Endothelial cell of umbilical vein (primary cell): ENCODE measurements at regions not wholly inside any gene's neighbourhood (a gene's known extent, or its start where the extent isn't known, plus 50 kb on each side); places are given as distances from the start of the nearest gene placed in this dataset.

Experiments used
- BruUV-seq: library from RNA; stranded (reverse); fragments of 400-500 nt; replicated peaks from 2 replicates; lab custom pipeline; 2021; lab: Mats Ljungman, UMichigan
- CTCF ChIA-PET: fragments of 300-600, 350-600 bp; sonication (Branson Sonifier 250); formaldehyde crosslinking; loops from one replicate; lab custom pipeline; 2021; ENCODE audit warnings: antibody characterized with exemption, inconsistent platforms; lab: Charles Lee
- POLR2A ChIA-PET: fragments of 300-600, 350-600 bp; sonication (Branson Sonifier 250); formaldehyde crosslinking; loops from one replicate; lab custom pipeline; 2021; ENCODE audit warnings: antibody characterized with exemption, inconsistent platforms; lab: Charles Lee
- DNase-seq: peaks from one replicate; pipeline ENCODE4 v3.0.0-alpha.2; 2011; ENCODE audit warnings: low read depth, low spot score
- FAIRE-seq: peaks from 2 replicates; lab custom pipeline; 2011; peaks lifted over from hg19 to GRCh38; lab: Jason Lieb, UNC
- H2AFZ ChIP-seq: 2 replicates; pipeline ENCODE4 v1.6.0; 2012; ENCODE audit warnings: low read depth, low read length, control low read depth, inconsistent platforms
- H3K27ac ChIP-seq: 2 replicates; pipeline ENCODE4 v1.5.1; 2011; ENCODE audit warnings: low read depth, mild to moderate bottlenecking, control low read depth, low read length, moderate library complexity; ENCODE audit not compliant: insufficient read depth
- H3K27me3 ChIP-seq, 2 experiments: 2 replicates each; pipeline versions ENCODE4 v1.6.0 to v1.6.1; 2011; ENCODE audit warnings: low read length in 2 of 2, mixed read lengths in 1 of 2; ENCODE audit not compliant: control insufficient read depth in 2 of 2, insufficient read depth in 2 of 2
- H3K36me3 ChIP-seq, 2 experiments: 2 replicates in 1 of 2; 3 replicates in 1 of 2; pipeline ENCODE4 v1.5.1; 2011; ENCODE audit warnings: low read length in 2 of 2, mild to moderate bottlenecking in 1 of 2, moderate library complexity in 1 of 2; ENCODE audit not compliant: control insufficient read depth in 2 of 2, insufficient read depth in 2 of 2; ENCODE audit errors: extremely low read depth in 1 of 2
- H3K4me1 ChIP-seq: 3 replicates; pipeline ENCODE4 v1.5.1; 2011; ENCODE audit warnings: mild to moderate bottlenecking, low read length; ENCODE audit not compliant: control insufficient read depth, insufficient read depth; ENCODE audit errors: extremely low read depth
- H3K4me2 ChIP-seq: 2 replicates; pipeline ENCODE4 v1.6.1; 2011; ENCODE audit warnings: low read length, control low read depth, mixed read lengths; ENCODE audit not compliant: insufficient read depth
- H3K4me3 ChIP-seq, 3 experiments: fragments of 200-600 bp in 1 of 3; sonication (generic), shearing (Covaris generic) in 1 of 3; replicated peaks in 1 of 3; 2 replicates each; pipeline ENCODE4 v1.5.1; 2011 to 2016; ENCODE audit warnings: control low read depth in 3 of 3, low read length in 3 of 3, mild to moderate bottlenecking in 2 of 3, inconsistent platforms in 1 of 3, low read depth in 1 of 3, moderate library complexity in 1 of 3; ENCODE audit not compliant: insufficient read depth in 1 of 3
- H3K79me2 ChIP-seq: 2 replicates; pipeline ENCODE4 v1.6.0; 2012; ENCODE audit warnings: low read length, inconsistent platforms; ENCODE audit not compliant: control insufficient read depth, insufficient read depth
- H3K9ac ChIP-seq: replicated peaks from 2 replicates; pipeline ENCODE3; 2011; ENCODE audit warnings: low read length, control low read depth; ENCODE audit not compliant: insufficient read depth; ENCODE audit errors: extremely low read depth
- H3K9me1 ChIP-seq: replicated peaks from 3 replicates; pipeline ENCODE4 v1.6.0; 2011; ENCODE audit warnings: mild to moderate bottlenecking, low read length; ENCODE audit not compliant: control insufficient read depth, insufficient read depth; ENCODE audit errors: extremely low read depth
- H3K9me3 ChIP-seq: replicated peaks from 2 replicates; pipeline ENCODE4 v1.5.1; 2012; ENCODE audit warnings: low read length, inconsistent platforms; ENCODE audit not compliant: control insufficient read depth, insufficient read depth
- H4K20me1 ChIP-seq: replicated peaks from 2 replicates; pipeline ENCODE3; 2011; ENCODE audit warnings: mild to moderate bottlenecking, low read length; ENCODE audit not compliant: control insufficient read depth, insufficient read depth; ENCODE audit errors: extremely low read depth
- EZH2 ChIP-seq: IDR thresholded peaks from 2 replicates; pipeline ENCODE4 v1.6.1; 2012; ENCODE audit warnings: borderline replicate concordance, low read depth, mild to moderate bottlenecking, moderate library complexity, low read length, inconsistent platforms; ENCODE audit not compliant: severe bottlenecking
- FOS ChIP-seq: IDR thresholded peaks from 2 replicates; pipeline ENCODE4 v1.6.1; 2011; ENCODE audit warnings: mild to moderate bottlenecking, low read length, moderate library complexity, borderline replicate concordance; ENCODE audit not compliant: insufficient read depth
- GATA2 ChIP-seq: IDR thresholded peaks from 2 replicates; pipeline ENCODE4 v1.7.0; 2011; ENCODE audit warnings: low read depth, mild to moderate bottlenecking, moderate library complexity, mixed read lengths, low read length; ENCODE audit not compliant: insufficient read length, insufficient read depth
- JUN ChIP-seq: IDR thresholded peaks from 2 replicates; pipeline ENCODE4 v1.6.1; 2011; ENCODE audit warnings: borderline replicate concordance, low read depth; ENCODE audit not compliant: insufficient read length, insufficient read depth
- MAX ChIP-seq: IDR thresholded peaks from 2 replicates; pipeline ENCODE4 v1.6.1; 2011; ENCODE audit not compliant: insufficient read depth, insufficient read length
- MYC ChIP-seq: IDR thresholded peaks from one replicate; pipeline ENCODE4 v1.6.1; 2011; ENCODE audit warnings: mild to moderate bottlenecking, low read depth, low read length
- POLR2A ChIP-seq: IDR thresholded peaks from 2 replicates; pipeline ENCODE4 v1.6.1; 2012; ENCODE audit warnings: low read depth, mild to moderate bottlenecking, control low read depth, low read length
- POLR2AphosphoS5 ChIP-seq: IDR thresholded peaks from 2 replicates; pipeline ENCODE4 v1.6.1; 2012; ENCODE audit warnings: low read depth, mild to moderate bottlenecking, control low read depth, low read length, moderate library complexity; ENCODE audit not compliant: insufficient read depth
- dilution Hi-C: fragments of 300-500 bp; cut with MboI; formaldehyde crosslinking; loops from one replicate; pipeline ENCODE4 v1.15.0; 2019; ENCODE audit warnings: low sequenced_read_pairs; ENCODE audit not compliant: extremely low pct_ligation_motif_present
- intact Hi-C: fragments of 100-400 bp; cut with micrococcal nuclease; formaldehyde crosslinking; loops from one replicate; pipeline ENCODE4 v1.10.0; 2022
- TF ChIP-seq, protein P1 (sequence below), 2 donors: IDR thresholded peaks; 1 replicate in 1 of 2; 2 replicates in 1 of 2; pipeline ENCODE4 v1.5.1; 2011; ENCODE audit warnings: low read length in 2 of 2, mild to moderate bottlenecking in 2 of 2, moderate library complexity in 2 of 2, control low read depth in 1 of 2, inconsistent platforms in 1 of 2, low read depth in 1 of 2; ENCODE audit not compliant: insufficient read depth in 1 of 2; ENCODE audit errors: extremely low read depth in 1 of 2

DNA sequence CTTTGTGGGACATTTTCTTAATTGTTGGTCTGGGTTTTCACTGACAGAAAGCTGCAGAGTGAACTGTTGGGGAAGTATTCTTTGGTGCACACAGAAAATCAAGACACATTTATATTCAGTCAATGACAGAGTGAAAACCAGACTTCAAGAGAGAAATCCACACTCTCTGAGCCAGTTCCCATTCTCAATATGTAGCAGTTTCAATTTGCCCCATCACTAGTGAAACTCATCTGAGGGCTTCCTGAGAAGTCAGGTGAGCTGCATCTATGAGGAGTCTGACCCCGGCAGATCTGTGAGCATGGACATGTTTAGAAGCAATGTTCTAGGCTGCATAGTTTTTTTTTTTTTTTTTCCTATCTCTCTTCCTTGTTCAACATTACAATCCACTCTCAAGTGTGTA lies 163.7 kb upstream of the AHR start:
- no peaks in the 10 kb centered on the region for H3K27me3 ChIP-seq
- dilution Hi-C loops: no loop called here
- ChIA-PET CTCF (interaction anchor here (1.0 to 1.6 kb wide), 2 partner anchors 9 to 152 kb away, joined by 3 to 4 read pairs; no protein-coding TSS in a partner anchor), POLR2A (no interaction called here)
- no peaks in the 10 kb centered on the region for H3K79me2 ChIP-seq
- H3K36me3 ChIP-seq: no peaks in the 10 kb centered on the region
- DNase-seq: no peak
- no peaks in the 10 kb centered on the region for H3K4me1 ChIP-seq
- FAIRE-seq: no peak
- no peaks in the 10 kb centered on the region for H3K9me1 ChIP-seq
- H3K27ac ChIP-seq: no peak overlapping the region
- intact Hi-C loops: no loop called here
- no peak overlapping the region for H3K9ac ChIP-seq
- no peak overlapping the region for H2AFZ ChIP-seq
- H4K20me1 ChIP-seq: no peaks in the 10 kb centered on the region
- BruUV-seq: no TSS peak
- H3K4me3 ChIP-seq: no peak overlapping the region
- no peaks in the 10 kb centered on the region for H3K9me3 ChIP-seq
- no peak for TF ChIP-seq GATA2
- no peak for TF ChIP-seq POLR2A
- TF ChIP-seq EZH2: no peak
- TF ChIP-seq FOS: no peak
- H3K4me2 ChIP-seq: no peak overlapping the region

- intact Hi-C loops: no loop called here
- no peak overlapping the region for H3K4me2 ChIP-seq
These were observed 162.3 kb upstream of the AHR start for GRCh38 chr7:17136126-17136525.

More at GRCh38 chr7:17136126-17136525, 162.3 kb upstream of the AHR start:
- Histone ChIP-seq H3K27ac (no peak overlapping the region), H3K79me2 (no peaks in the 10 kb centered on the region), H3K27me3 (no peaks in the 10 kb centered on the region), H3K9me3 (no peaks in the 10 kb centered on the region), H4K20me1 (no peaks in the 10 kb centered on the region), H3K36me3 (no peaks in the 10 kb centered on the region), H3K9me1 (no peaks in the 10 kb centered on the region), H3K4me3 (no peak overlapping the region), H3K4me1 (no peaks in the 10 kb centered on the region), H3K9ac (no peak overlapping the region), H2AFZ (no peak overlapping the region)
- TF ChIP-seq, protein P1, sequence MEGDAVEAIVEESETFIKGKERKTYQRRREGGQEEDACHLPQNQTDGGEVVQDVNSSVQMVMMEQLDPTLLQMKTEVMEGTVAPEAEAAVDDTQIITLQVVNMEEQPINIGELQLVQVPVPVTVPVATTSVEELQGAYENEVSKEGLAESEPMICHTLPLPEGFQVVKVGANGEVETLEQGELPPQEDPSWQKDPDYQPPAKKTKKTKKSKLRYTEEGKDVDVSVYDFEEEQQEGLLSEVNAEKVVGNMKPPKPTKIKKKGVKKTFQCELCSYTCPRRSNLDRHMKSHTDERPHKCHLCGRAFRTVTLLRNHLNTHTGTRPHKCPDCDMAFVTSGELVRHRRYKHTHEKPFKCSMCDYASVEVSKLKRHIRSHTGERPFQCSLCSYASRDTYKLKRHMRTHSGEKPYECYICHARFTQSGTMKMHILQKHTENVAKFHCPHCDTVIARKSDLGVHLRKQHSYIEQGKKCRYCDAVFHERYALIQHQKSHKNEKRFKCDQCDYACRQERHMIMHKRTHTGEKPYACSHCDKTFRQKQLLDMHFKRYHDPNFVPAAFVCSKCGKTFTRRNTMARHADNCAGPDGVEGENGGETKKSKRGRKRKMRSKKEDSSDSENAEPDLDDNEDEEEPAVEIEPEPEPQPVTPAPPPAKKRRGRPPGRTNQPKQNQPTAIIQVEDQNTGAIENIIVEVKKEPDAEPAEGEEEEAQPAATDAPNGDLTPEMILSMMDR (IDR thresholded peaks at IDR 0.05; ENCODE audit: extremely low read depth in 1 of 2, insufficient read depth in 1 of 2, low read depth in 1 of 2, low read length in 2 of 2): no peak
- no peak for TF ChIP-seq POLR2A
- TF ChIP-seq JUN: no peak
- TF ChIP-seq POLR2AphosphoS5: no peak
- no peak for TF ChIP-seq EZH2
- no peak for TF ChIP-seq GATA2
- no peak for TF ChIP-seq MAX
- no peak for TF ChIP-seq FOS
- TF ChIP-seq MYC: no peak
- CTCF ChIA-PET: no interaction called here
- POLR2A ChIA-PET: no interaction called here
- no TSS peak for BruUV-seq
- FAIRE-seq (no peak), DNase-seq (no peak)
- dilution Hi-C loops: no loop called here
